AG04449 (cell line): ENCODE measurements at regions not wholly inside any gene's neighbourhood (a gene's known extent, or its start where the extent isn't known, plus 50 kb on each side); places are given as distances from the start of the nearest gene placed in this dataset.
"Not testable (repeated sequence)": the region's sequence is repeated elsewhere in the genome, so short reads cannot be mapped to it uniquely, and the experiment has no call there.

Source experiments
- CTCF ChIA-PET: fragments of 350-600 bp; formaldehyde crosslinking; extraction: SDS; loops from one replicate; lab custom pipeline; 2021; ENCODE audit warnings: antibody characterized with exemption; lab: Yijun Ruan, JAX
- POLR2A ChIA-PET: fragments of 400-600, 350-600 bp; formaldehyde crosslinking; extraction: SDS; loops from one replicate; lab custom pipeline; 2020; ENCODE audit warnings: antibody characterized with exemption, inconsistent platforms; lab: Yijun Ruan, JAX
- DNase-seq: peaks from one replicate; pipeline ENCODE4 v3.0.0-alpha.2; 2010; ENCODE audit warnings: low read depth, low spot score
- H3K4me3 ChIP-seq: 2 replicates; pipeline ENCODE4 v1.5.1; 2011; ENCODE audit warnings: low read depth, mild to moderate bottlenecking, control low read depth, low read length
- TF ChIP-seq, protein P1 (sequence below): IDR thresholded peaks from one replicate; pipeline ENCODE4 v1.5.1; 2011; ENCODE audit warnings: mild to moderate bottlenecking, moderate library complexity, low read length, control low read depth, inconsistent platforms; ENCODE audit not compliant: insufficient read depth; ENCODE audit errors: missing control alignments

DNA sequence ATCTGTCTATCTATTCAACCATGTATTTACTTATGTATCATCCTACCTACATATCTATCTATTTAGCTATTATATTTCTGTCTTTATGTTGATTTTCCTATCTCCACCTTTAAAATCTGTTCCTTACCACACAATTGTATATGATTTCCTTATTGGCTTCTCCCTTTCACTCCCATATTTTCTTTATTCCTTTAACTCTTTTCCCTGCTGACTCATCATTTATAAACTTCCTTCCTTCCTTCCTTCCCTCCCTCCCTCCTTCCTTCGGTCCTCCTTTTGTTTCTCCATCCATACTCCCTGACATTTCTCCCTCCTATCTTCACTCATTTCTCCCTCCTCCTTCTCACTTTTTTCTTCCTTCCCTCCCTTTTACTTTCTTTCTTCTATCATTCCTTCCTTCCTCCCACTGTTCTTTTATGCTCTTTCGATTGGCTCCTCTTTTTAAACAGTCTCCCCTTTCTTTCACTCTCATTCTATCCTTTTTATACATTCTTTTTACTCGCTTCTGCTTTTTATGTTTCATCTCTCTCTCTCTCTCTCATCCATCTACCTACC lies 100.3 kb downstream of the RBMX2 start:
- TF ChIP-seq, protein P1, sequence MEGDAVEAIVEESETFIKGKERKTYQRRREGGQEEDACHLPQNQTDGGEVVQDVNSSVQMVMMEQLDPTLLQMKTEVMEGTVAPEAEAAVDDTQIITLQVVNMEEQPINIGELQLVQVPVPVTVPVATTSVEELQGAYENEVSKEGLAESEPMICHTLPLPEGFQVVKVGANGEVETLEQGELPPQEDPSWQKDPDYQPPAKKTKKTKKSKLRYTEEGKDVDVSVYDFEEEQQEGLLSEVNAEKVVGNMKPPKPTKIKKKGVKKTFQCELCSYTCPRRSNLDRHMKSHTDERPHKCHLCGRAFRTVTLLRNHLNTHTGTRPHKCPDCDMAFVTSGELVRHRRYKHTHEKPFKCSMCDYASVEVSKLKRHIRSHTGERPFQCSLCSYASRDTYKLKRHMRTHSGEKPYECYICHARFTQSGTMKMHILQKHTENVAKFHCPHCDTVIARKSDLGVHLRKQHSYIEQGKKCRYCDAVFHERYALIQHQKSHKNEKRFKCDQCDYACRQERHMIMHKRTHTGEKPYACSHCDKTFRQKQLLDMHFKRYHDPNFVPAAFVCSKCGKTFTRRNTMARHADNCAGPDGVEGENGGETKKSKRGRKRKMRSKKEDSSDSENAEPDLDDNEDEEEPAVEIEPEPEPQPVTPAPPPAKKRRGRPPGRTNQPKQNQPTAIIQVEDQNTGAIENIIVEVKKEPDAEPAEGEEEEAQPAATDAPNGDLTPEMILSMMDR = no peak
- no peak overlapping the region for H3K4me3 ChIP-seq
- POLR2A ChIA-PET = no interaction called here
- no peak for DNase-seq
- CTCF ChIA-PET = no interaction called here

DNA sequence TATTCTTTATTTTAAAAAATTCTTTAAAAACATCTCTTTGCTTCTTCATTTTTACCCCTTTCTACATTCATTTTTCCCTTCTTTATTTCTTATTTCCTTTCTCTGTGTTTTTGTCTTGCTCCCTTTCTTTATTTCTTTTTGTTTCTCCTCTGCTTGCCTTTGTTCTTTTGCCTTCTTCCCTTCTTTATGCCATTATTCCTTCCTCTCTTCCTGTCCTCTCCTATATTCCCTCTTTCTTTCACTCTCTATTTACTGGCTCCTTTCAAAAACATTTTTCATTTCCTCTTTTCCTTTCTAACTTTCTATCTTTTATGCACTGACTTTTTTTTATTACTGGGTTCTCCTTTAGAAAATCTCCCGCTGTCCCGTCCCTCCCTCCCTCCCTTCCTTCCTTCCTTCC lies 102.2 kb downstream of the RBMX2 start:
- no peak overlapping the region for H3K4me3 ChIP-seq
- no peak for DNase-seq
- ChIA-PET CTCF (no interaction called here), POLR2A (no interaction called here)
- TF ChIP-seq, protein P1 = no peak

DNA sequence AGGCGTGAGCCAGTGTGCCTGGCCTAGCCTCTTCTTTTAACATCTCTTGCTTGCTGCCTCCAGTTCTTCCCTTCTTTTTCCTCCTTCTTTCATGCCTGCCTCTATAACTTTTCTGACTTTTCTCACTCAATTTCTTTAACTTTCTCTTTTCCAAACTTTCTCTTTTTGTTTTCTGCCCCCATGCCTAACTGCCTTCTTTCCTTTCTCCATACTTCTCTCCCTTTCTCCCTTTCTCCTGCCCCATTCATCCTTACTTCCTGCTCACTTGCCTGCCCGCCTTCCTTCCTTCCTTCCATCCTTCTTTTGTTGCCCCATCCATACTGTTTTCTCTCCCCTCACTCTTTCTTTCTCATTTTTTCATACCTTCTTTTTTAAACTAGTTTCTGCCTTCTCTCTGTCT lies 105.2 kb downstream of the RBMX2 start:
- TF ChIP-seq, protein P1 = no peak
- CTCF ChIA-PET = no interaction called here
- H3K4me3 ChIP-seq = no peak overlapping the region
- POLR2A ChIA-PET = no interaction called here
- DNase-seq = no peak

GRCh38 chrX:130512534-130512933 lies 110.7 kb downstream of the RBMX2 start:
- CTCF ChIA-PET, DNase-seq, POLR2A ChIA-PET, H3K4me3 ChIP-seq: not testable (repeated sequence)

GRCh38 chrX:130516123-130516522 lies 114.3 kb downstream of the RBMX2 start:
- DNase-seq = no peak
- POLR2A ChIA-PET = no interaction called here

DNA sequence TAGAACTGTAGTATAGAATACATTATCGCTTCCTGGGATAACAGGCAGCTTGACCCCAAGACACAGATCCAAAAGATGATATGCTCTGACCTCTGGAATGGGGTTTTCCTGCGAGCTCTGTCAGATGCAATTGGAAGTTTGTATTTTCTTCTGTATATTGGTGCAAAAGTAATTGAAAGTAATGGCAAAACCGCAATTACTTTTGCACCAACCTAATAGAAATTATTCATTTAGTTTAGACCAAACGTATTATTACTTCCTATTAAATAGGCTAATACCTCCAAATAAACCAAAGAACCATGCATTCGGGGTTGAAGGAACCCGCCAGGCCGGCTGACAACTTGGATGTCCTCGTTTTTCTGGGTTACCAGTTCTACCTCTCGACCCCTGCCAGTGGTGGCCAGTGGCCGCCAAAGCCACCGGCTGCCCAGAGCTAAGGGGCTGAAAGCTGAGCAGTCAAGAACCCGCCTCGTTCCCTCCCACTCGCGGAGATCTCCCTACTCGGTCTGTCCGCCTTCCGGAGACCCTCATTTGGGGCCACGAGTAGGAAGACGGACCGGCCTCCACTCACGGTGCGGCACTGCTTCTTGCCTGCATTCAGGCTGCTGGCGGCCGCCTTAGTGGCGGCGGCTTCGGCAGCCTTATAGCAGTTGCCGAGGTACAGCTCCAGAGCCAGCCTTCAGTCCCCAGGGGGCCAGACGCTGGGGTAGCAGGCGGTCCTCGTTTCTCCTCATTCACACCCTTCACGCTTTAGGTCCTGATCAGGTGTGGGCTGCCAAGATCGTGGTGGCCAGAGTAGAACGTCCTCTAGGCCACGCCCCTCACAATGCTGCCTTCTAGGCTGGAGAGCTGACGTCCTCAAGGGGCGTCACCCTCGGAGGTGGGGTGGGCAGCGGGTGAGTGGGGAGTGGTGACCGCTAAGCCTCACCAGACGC lies 121.9 kb downstream of the RBMX2 start:
- DNase-seq = no peak
- TF ChIP-seq, protein P1 = no peak
- CTCF ChIA-PET = no interaction called here
- H3K4me3 ChIP-seq = peak overlapping the region; percentile 33
- POLR2A ChIA-PET = no interaction called here

More at GRCh38 chrX:130516123-130516522, 114.3 kb downstream of the RBMX2 start:
- no peak overlapping the region for H3K4me3 ChIP-seq
- CTCF ChIA-PET = no interaction called here
- TF ChIP-seq, protein P1 = no peak
